ENCODE measurements at regions not wholly inside any gene's neighbourhood (a gene's known extent, or its start where the extent isn't known, plus 50 kb on each side); places are given as distances from the start of the nearest gene placed in this dataset.

DNA sequence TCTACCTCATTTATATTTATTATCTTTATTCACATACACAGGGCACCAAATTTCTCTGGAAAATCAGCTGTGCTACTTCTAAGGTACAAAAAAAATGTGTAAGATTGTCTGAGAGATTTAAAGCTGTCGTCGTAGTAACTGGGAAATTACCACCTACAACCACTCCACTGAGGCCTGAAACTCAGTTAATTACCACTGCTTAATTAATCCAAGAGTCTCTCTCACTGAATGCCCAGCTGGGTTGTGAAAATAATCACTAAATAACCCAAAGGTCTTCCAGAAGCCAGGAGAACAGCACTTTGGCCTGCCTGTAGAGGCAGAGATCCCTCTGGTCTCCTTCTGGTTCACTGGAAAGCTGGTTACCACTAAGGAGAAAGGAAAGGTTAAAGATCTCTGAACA lies 207.2 kb upstream of the TMPO start:
- no peak for TF ChIP-seq CTCF (IDR thresholded peaks at IDR 0.05)
- H3K4me1 Mint-ChIP-seq (ENCODE audit: low read depth): no peaks in the 10 kb centered on the region
- DNase-seq: no peak
- no peak overlapping the region for H3K27ac Mint-ChIP-seq
- no peak overlapping the region for H3K4me3 Mint-ChIP-seq
- H3K27me3 Mint-ChIP-seq (ENCODE audit: insufficient read depth): no peaks in the 10 kb centered on the region
- H3K9me3 Mint-ChIP-seq: no peaks in the 10 kb centered on the region; the same call in 1 of the 2 replicates
- H3K36me3 Mint-ChIP-seq (ENCODE audit: low read depth): no peaks in the 10 kb centered on the region

GRCh38 chr12:98317939-98318899 lies 197.2 kb upstream of the TMPO start:
- Mint-ChIP-seq H3K27me3 (ENCODE audit: insufficient read depth) (peaks cover 1% of the 10 kb centered on the region; the same call in 1 of the 2 replicates), H3K36me3 (ENCODE audit: low read depth) (no peaks in the 10 kb centered on the region), H3K4me3 (no peak overlapping the region), H3K9me3 (no peaks in the 10 kb centered on the region), H3K4me1 (ENCODE audit: low read depth) (no peaks in the 10 kb centered on the region), H3K27ac (no peak overlapping the region)
- TF ChIP-seq CTCF (IDR thresholded peaks at IDR 0.05): no peak
- DNase-seq: no peak

DNA sequence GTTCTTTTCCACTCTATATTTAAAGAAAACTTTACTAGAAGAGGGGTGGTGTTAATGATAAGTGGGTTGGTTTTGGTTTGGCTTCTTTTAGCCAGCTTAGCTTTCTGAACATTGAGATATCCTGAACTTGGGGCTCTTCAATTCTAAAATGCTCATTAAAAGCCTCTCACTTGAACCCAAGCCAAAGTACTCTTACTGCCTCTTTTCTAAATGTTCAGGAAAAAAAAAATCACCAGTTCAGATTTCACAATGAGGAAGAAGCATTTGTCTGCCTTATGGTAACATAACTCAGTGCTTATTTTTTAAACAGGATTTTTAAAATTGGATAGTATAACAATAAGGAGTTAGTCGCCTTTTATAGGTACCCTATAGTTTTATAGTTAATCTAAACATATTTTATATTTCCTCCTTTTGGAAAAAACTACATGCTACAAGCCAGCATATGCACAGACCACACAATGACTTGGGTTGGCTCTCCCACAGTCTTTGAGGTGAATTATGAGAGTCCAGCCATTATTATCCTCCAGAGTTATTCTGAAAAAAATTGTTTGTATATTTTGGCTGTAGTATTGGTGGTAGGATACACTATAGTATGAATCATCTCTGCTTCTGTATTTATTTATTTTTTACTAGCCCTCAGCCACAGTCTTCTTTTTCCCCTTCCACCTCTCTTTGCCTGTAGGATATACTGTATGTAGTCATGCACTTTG lies 195.5 kb upstream of the TMPO start:
- DNase-seq: no peak
- Mint-ChIP-seq H3K9me3 (no peaks in the 10 kb centered on the region), H3K4me1 (ENCODE audit: low read depth) (no peaks in the 10 kb centered on the region), H3K4me3 (no peak overlapping the region), H3K27ac (no peak overlapping the region), H3K27me3 (ENCODE audit: insufficient read depth) (no peaks in the 10 kb centered on the region; the same call in 1 of the 2 replicates), H3K36me3 (ENCODE audit: low read depth) (no peaks in the 10 kb centered on the region)
- TF ChIP-seq CTCF (IDR thresholded peaks at IDR 0.05): no peak

DNA sequence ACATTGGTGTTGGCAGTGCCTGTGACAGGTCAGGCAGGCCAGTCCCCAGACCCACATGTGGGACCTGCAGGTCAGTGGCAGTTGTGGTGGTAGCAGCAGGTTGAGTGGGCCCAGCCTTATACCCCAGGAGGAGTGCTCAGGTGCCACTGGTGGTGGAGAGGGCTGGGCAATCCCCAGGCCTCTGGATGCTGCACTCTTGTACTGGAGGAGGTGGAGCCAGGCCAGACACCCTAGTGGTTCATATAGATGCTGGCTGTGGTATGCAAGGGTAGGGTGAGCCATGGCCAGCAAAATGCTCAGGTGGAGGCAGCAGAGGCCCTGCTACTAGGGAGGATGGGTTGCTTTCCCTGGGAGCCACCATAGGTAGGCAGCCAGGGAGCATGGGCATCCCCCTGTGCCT lies 190.4 kb upstream of the TMPO start:
- Mint-ChIP-seq H3K27me3 (ENCODE audit: insufficient read depth) (no peaks in the 10 kb centered on the region; the same call in 1 of the 2 replicates), H3K4me3 (no peak overlapping the region), H3K4me1 (ENCODE audit: low read depth) (no peaks in the 10 kb centered on the region), H3K36me3 (ENCODE audit: low read depth) (no peaks in the 10 kb centered on the region), H3K9me3 (no peaks in the 10 kb centered on the region), H3K27ac (no peak overlapping the region)
- no peak for DNase-seq
- no peak for TF ChIP-seq CTCF (IDR thresholded peaks at IDR 0.05)

DNA sequence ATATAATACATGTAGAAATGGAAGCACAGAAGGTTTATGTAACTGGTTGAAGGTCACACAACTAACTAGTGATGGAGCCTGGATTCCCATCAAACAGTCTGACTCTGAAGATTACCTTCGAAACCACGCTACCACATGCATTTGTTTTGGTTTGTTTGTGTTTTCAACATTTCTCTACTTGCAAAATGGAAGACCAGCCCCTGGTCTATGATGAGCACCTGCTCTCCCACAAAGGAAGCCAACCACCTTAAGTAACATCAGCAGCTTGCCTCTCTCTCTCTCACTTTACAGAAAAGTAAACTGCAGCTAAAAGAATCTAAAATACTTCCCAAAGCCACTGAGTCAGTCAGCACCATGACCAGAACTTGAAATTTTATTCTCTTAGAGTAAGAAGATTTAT lies 186.9 kb upstream of the TMPO start:
- DNase-seq: no peak
- Mint-ChIP-seq H3K4me3 (no peak overlapping the region), H3K36me3 (ENCODE audit: low read depth) (no peaks in the 10 kb centered on the region), H3K27ac (no peak overlapping the region), H3K4me1 (ENCODE audit: low read depth) (no peaks in the 10 kb centered on the region), H3K9me3 (no peaks in the 10 kb centered on the region), H3K27me3 (ENCODE audit: insufficient read depth) (peaks cover 2% of the 10 kb centered on the region)
- no peak for TF ChIP-seq CTCF (IDR thresholded peaks at IDR 0.05)
